HTR-8/SVneo (cell line): ENCODE measurements at regions not wholly inside any gene's neighbourhood (a gene's known extent, or its start where the extent isn't known, plus 50 kb on each side); places are given as distances from the start of the nearest gene placed in this dataset.
"Not testable (repeated sequence)": the region's sequence is repeated elsewhere in the genome, so short reads cannot be mapped to it uniquely, and the experiment has no call there.

Source experiments
- DNase-seq: peaks from one replicate; pipeline ENCODE4 v3.0.0; 2011; ENCODE audit warnings: low spot score, mixed read lengths; ENCODE audit not compliant: insufficient read length
- FAIRE-seq: peaks from 2 replicates; lab custom pipeline; 2011; peaks lifted over from hg19 to GRCh38; lab: Jason Lieb, UNC

DNA sequence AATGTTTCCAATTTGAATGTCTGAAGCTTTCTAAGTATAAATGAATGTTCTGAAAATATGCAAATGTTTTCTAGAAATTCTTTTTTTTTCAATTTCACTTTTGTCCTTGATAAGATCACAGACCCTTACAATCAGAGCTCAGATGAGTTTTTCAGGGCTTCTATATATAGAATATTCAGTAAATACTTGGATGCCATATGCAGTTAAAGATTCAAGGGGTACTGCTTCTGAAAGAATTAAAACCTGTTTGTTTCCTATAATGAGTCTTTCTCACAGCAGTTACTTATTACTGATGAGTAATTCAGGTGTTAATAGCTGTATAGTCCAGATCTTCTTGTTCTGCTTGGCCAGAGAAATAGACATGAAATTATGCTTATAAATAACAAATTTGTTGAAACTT lies 812.6 kb downstream of the ZPLD1 start:
- FAIRE-seq, result no peak
- no peak for DNase-seq

DNA sequence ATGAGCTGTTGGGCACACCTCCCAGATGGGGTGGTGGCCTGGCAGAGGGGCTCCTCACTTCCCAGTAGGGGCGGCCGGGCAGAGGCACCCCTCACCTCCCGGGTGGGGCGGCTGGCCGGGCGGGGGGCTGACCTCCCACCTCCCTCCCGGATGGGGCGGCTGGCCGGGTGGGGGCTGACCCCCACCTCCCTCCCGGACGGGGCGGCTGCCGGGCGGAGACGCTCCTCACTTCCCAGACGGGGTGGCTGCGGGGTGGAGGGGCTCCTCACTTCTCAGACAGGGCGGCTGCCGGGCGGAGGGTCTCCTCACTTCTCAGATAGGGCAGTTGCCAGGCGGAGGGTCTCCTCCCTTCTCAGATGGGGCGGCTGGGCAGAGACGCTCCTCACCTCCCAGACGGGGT lies 820.0 kb downstream of the ZPLD1 start:
- not testable (repeated sequence) for DNase-seq, FAIRE-seq

DNA sequence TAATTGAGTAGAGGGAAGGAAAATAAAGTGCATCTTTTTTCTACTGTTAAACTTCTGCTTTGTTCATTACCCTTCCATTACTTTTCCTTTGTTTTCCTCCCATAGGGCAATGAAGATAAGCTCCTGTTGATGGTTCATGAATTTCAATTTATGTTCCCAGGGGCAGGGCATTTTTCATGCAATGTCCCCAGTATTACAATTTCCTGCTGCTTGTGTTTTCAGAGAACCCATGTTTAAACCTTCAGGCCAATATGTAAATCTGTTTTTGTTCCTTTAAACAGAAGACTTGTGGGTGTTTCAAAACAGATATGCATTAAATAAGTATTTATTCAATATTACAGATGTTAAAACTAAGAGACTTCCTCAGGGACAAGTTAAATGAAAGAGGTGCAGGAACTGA lies 834.5 kb downstream of the ZPLD1 start:
- DNase-seq (no peak), FAIRE-seq (no peak)

DNA sequence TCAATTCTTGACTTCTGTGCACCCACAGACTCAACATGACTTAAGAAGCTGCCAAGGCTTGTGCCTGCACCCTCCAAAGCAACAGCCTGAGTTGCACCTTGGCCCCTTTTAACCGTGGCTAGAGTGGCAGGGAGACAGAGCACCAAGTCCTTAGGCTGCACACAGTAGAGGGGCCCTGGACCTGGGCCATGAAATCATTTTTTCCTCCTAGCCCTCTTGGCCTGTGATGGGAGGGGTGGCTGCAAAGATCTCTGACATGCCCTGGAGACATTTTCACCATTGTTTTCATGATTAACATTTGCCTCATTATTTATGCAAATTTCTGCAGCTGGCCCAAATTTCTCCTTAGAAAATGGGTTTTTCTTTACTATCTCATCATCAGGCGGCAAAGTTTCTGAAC lies 836.8 kb downstream of the ZPLD1 start:
- DNase-seq (no peak), FAIRE-seq (no peak)

DNA sequence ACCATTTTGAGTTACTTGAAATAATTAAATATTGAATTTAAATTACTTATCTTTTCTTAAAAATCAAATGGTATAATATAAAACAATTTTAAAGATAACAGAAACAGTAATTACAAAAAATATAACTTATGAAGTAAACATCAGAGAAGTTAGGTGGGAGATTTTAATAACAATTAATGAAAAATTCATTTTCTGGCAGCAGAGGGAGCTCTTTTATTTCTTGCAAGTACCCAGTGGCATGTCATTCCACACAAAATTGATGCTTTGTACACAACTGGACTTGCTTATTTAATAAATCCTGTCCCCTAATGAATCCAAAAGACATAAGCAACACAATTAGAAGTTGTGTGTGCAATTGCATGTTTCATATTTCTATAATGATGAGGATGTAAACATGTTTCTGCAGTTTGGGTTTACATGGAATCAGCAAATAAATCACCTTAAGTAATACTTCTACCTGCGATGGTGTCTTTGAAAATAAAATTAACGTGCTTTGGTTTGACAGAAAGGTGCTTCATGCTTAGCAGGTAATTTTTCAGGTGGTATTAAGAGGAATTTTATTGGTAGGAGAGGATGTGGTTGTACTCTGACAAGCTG lies 861.3 kb downstream of the ZPLD1 start:
- FAIRE-seq, result no peak

DNA sequence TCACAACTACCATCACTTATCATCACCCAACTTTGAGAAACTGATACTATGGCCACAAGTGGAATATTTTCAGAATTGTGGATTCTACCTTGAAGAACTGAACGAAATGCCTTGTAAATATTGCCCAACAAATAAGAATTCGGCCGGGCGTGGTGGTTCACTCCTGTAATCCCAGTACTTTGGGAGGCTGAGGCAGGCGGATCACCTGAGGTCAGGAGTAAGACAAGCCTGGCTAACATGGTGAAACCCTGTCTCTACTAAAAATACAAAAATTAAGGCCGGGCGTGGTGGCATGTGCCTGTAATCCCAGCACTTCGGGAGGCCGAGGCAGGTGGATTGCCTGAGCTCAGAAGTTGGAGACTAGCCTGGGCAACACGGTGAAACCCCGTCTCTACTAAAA lies 862.7 kb downstream of the ZPLD1 start:
- not testable (repeated sequence) for DNase-seq, FAIRE-seq

More for the DNA sequence above, 861.3 kb downstream of the ZPLD1 start:
- no peak for DNase-seq

DNA sequence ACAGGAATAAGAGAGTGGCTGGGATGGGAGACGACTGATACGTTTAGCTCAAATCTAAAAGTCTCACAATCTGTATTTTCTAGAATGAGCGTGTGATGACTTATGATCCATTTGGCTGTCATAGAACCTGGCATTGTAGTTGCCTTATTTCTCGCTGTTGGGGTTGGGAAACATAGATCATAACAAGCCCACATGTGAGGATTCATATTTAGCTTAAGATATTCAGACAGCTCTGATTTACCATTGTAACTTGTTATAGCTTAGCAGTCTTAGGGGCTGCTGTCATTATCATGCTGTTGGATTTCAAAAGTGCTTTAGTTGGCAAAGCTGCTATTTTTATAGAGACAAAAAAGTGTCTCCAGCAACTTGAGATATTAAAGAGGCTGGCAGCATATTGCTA lies 871.3 kb downstream of the ZPLD1 start:
- no peak for FAIRE-seq
- DNase-seq, result no peak

DNA sequence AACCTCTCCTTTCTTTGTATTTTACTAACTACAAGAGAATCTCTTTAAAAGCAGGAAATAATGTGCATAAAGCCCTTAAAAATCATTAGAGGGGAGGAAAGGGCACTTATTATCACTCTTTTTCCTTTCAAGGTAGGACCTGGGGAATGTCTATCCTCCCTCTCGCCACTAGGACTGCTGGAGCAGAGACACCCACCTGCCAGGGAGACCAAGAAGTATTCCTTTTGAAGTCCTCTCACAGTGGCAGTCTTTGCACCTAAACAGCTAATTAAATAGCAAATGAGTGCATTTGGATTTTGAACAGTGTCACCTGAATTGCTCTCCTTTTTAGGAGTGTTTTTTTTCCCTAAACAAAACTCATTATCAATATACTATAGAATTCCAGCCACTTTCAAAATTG lies 874.1 kb downstream of the ZPLD1 start:
- no peak for DNase-seq
- no peak for FAIRE-seq

DNA sequence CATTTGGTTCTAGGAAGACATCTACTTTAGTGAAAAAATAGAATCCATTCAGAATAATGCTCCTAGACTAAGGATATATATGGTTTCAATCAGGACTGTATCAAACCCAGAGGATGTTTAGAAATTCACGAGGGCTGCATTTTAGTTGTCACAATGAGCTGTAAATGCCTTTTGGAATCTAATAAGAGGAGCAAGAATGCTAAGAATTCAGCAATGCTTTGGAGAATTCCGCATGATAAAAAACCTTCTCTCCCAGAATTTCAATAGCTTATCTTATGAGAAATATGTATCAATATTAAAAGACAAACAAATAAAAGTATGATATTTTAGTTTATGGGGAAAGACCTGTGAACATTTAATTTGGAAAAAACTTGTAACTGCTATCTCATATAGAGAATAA lies 885.1 kb downstream of the ZPLD1 start:
- no peak for FAIRE-seq
- DNase-seq, result no peak

DNA sequence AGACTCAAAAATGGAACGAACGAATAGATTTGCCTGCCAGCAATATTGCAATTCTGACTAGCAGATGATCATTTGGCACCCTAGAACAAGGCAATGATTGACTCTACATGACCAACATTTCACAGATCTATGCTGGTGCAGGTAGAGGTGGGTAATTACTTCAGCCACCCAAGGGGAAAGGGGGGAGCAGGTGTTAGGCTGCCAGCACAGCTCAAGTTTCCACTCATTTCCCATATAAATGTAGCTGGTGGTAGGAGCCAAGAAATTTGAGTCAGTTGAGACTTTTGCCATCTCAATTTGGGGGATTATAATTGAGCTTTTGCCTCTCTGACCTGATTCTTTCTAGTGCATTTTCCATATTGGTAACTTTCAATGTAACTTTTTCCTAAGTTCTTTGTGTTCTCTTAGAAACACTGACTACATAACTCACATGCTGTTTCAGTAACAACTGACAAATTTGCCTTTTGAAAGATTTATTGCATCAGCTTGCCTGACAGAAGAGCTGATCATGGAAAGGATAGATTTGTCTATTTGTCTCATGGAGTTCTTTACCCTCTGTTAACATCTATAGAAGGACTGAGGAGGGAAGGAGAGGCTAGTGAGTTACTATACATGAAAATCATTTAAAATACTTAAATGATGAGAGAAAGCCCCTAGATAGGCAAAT lies 902.5 kb downstream of the ZPLD1 start:
- DNase-seq (no peak), FAIRE-seq (no peak)

DNA sequence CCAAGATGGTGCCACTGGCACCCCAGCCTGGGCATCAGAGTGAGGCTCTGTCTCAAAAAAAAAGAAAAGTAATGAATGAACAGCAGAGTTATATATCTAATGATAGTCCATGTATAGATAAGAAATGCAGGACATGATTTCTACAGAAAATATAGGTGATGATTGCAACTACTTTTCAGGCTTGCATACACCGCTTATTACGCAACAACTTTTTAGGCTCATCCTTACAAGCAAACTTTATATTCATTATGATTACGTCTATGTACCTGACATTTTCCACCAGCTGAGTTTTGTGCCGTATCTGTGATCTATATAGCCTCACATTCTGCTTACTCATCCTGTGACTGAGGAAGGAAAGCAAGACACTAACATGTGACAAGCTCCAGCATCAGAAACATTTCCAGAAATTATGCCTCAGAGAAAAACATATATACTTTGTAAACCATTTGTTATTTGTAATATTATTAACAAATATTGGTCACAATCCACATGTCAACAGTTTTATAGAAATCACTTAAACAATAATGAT lies 906.3 kb downstream of the ZPLD1 start:
- DNase-seq (no peak), FAIRE-seq (no peak)

DNA sequence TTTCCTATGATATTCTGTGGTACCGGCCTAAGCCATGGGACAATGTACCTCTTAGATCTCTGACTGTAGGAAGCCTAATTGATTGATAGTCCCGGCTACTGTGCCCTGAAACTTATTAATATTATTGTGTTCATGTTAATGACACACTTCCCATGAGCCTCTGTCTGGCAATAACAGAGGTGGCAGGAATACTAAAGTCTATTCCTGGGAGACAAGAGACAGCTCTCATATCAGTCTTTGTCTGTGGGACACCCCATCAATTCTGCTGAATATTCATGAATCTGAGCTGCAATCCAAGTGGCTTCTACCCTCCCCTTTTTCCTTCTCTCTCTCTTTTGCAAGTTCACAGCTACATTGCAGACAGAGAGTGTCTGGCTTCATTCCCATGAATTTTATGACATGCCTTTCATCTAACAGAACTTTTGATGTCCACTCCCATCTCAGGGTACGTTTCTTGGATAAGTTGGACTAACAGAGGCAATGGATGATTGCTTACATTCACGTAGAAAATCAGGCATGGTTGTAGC lies 907.5 kb downstream of the ZPLD1 start:
- no peak for DNase-seq
- no peak for FAIRE-seq

DNA sequence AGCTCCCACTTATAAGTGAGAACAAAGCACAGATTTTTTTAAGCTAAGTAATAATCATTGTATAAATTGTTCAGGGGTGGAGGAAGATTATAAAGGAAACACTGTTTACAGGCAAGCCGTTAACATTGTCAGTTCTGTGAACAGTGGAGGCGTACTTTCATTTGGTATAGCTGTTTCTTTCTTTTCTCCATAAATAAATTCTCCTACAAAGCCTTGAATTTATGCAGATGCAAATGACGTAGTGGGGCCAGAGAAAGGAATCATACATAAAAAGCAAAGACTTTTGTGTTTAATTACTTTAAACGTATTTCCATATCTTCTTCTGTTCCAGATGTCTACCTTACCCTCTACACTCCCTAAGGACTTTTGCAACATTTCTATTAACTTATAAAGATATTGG lies 914.9 kb downstream of the ZPLD1 start:
- DNase-seq (no peak), FAIRE-seq (no peak)

DNA sequence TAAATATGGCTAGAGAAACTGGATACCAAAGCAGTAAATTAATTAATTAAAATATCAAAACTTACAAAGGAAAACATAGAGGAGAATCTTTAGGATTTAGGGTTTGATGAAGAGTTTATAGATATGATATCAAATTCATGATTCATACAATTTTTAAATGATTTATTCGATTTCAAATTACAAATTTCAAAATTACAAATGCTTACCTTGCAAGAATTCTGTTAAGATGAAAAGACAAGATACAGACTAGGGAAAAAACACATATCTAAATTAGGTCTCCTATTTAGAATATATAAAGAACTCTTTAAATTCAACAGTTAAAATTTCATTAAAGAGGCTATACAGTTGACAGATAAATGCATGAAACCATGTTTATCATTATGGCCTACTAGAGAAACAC lies 930.7 kb downstream of the ZPLD1 start:
- FAIRE-seq (no peak), DNase-seq (no peak)

DNA sequence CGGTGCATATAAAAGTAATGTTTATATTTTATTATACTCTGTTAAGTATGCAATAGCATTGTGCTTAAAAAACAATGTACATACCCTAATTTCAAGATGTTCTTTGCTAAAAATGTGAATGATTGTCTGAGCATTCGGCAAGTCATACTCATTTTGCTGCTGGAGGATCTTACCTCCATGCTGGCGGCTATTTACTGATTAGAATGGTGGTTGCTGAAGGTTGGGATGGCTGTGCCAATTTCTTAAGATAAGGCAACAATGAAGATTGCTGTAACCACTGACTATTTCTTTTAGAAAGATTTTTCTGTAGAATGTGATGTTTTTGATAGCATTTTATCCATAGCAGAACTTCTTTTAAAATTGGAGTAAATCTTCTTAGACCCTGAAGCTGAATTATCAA lies 932.7 kb downstream of the ZPLD1 start:
- no peak for DNase-seq
- FAIRE-seq, result no peak

DNA sequence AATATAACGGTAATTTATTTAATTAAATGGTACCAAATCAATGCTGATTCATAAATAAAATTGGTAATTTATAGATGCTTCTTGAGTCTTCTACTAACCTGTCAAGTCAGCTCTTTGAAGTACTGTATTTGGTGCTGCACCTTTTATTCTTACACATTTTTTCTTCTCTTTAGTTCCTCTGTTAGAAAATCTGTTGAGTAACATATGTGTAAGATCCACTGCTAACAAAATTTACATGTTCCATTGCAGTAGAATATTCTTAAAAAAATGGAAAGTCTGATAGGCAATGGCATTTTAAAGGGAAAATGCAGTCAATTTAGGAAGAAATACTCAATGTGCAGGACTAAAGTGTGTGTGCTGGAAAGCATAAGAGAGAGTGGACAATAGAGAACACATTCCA lies 936.6 kb downstream of the ZPLD1 start:
- no peak for DNase-seq
- no peak for FAIRE-seq

DNA sequence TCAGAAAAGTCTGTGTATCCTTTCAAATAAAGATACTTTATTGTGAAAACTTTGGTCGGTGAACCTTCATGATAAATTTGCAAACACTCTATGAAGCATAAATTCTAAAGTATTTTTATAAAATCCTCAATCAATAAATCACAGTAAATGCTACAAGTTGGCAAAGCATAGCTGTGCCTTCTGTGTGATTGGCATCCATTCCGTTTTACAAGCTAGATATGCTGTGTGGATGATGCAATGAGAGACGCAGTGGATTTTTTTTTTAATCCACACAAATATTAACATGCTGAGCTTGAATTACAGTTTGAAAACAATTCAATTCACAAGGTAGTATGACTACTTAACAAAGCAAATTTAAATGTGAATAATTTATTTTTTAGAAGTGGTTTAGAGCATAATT lies 937.2 kb downstream of the ZPLD1 start:
- FAIRE-seq, result no peak
- DNase-seq, result no peak

DNA sequence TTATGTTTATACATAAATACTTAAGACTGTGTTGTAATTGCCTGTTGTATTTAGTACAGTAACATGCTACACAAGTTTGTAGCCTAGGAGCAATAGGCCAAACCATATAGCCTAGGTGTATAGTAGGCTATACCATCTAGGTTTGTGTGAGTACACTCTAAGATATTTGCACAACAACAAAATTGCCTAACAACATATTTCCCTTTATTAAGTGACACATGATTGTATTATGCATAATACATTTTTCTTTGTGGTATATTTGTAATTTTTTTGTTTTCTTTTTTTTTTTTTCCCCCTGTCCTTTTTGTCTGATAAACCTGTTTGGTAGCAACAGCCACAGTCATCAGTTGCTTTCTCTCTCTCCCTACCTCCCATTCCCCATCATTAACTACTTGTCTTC lies 945.6 kb downstream of the ZPLD1 start:
- DNase-seq, result no peak
- no peak for FAIRE-seq

DNA sequence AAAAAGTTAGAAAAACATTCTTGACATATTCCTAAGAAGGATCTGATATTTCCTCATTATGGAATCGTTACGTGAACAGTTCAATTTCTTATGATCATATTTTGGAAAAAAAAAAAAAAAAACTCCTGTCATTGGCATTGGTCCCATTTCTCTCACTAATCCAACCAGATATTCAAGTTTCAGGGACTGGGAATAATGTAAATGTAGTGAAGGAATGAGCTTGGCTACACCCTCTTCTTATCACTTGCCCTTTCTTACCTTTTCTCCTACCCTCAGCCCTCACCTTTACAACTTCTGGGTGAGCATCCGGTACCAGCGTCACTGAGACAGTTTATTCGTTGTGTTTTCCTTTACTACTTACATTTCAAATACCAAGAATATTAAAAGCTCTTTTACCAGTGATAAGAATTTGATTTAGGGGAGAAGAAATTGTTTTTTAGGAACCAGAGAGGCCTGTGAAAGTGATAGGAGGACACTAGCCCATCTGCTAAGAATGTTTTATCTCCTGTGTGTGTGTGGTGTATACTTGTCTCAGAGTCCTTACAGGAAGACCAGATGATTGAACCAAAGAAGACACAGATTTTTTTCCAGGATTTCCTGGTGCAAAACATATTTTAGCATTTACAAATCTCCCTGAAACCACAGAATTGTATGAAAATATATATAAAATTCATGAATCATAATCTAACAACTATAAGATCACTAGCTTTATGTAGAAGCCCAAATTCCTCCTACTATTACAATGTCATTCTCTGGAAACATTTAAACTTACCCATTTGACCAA lies 946.7 kb downstream of the ZPLD1 start:
- FAIRE-seq, result no peak
- no peak for DNase-seq

DNA sequence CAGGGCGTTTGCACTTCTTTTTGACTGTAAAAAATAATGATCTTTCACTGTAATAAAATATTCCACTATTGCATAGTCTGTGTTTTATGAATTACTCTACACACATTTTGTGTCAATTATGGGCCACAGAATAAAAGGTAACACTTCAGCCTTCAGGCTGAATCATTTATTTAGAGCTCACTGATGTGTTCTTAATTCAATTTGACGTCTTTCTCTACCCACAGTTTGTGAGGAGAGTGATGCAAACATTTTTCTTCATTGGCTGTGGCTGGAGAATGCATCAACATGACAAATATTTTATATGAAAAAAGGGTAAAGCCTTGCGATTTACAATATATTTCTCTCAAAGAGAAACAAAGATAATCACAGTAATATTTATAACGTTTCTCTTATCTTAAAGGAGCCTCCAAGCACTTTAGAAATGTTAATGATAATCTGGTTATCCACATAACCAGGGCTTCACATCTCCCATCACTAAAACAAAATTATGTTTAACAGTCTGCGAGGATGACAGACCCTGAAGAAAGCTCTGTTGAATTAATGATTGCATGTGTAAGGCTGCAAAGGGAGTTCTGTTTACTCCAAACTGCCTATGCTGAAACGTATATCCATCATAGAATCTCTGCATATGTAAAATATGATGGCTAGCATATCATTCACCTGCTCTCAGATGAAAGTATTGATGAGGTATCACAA lies 951.3 kb downstream of the ZPLD1 start:
- no peak for FAIRE-seq
- DNase-seq, result no peak
